D721Med (cell line): ENCODE measurements at regions not wholly inside any gene's neighbourhood (a gene's known extent, or its start where the extent isn't known, plus 50 kb on each side); places are given as distances from the start of the nearest gene placed in this dataset.

Experiments used
- DNase-seq: peaks from one replicate; pipeline ENCODE4 v3.0.0; 2011; ENCODE audit warnings: low spot score; ENCODE audit not compliant: insufficient read length
- FAIRE-seq: peaks from 2 replicates; lab custom pipeline; 2011; peaks lifted over from hg19 to GRCh38; lab: Jason Lieb, UNC
- CTCF ChIP-seq: IDR thresholded peaks from 2 replicates; pipeline ENCODE4 v1.5.1; 2012; ENCODE audit warnings: mild to moderate bottlenecking, control low read depth; ENCODE audit not compliant: insufficient read depth; ENCODE audit errors: missing control alignments

GRCh38 chr5:53250201-53250550 is 140.6 kb upstream of the MOCS2 start:
- no peak for FAIRE-seq
- DNase-seq, result no peak
- no peak for TF ChIP-seq CTCF

- no peak for FAIRE-seq
- no peak for TF ChIP-seq CTCF
- no peak for DNase-seq
These were observed 143.9 kb upstream of the MOCS2 start for GRCh38 chr5:53253421-53253871.

- DNase-seq (no peak), FAIRE-seq (no peak)
- no peak for TF ChIP-seq CTCF
These were observed 147.2 kb upstream of the MOCS2 start for GRCh38 chr5:53256746-53257145.

- no peak for DNase-seq
- no peak for TF ChIP-seq CTCF
- no peak for FAIRE-seq
These were observed 148.3 kb upstream of the MOCS2 start for GRCh38 chr5:53257806-53258373.

- no peak for TF ChIP-seq CTCF
- no peak for DNase-seq
- FAIRE-seq, result no peak
These were observed 149.6 kb upstream of the MOCS2 start for GRCh38 chr5:53259176-53259575.

- DNase-seq (no peak), FAIRE-seq (no peak)
- no peak for TF ChIP-seq CTCF
These were observed 150.9 kb upstream of the MOCS2 start for GRCh38 chr5:53260446-53260845.

GRCh38 chr5:53261245-53261644 is 151.7 kb upstream of the MOCS2 start:
- TF ChIP-seq CTCF, result no peak
- DNase-seq (no peak), FAIRE-seq (no peak)
